ENCODE measurements at regions not wholly inside any gene's neighbourhood (a gene's known extent, or its start where the extent isn't known, plus 50 kb on each side); places are given as distances from the start of the nearest gene placed in this dataset.

DNA sequence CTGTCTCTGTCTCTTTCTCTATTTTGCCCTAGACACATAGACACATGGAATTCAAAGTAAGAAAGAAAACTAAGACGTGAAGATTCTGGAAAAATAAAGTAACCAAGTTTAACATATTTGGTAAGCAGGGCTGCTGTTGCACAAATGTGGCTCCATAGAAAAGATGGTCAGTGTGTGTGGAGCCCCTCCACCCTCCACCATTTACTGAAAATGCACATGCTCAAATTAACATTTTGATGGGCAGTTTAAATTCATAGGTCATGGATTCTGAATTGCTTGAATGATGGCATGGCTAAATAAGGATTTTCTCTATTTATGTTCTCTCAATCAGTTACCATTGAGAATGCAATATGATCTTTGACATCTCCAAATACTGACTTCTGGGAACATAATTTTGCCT, 165.5 kb upstream of the CHRM2 start:
- TF ChIP-seq, protein P1, sequence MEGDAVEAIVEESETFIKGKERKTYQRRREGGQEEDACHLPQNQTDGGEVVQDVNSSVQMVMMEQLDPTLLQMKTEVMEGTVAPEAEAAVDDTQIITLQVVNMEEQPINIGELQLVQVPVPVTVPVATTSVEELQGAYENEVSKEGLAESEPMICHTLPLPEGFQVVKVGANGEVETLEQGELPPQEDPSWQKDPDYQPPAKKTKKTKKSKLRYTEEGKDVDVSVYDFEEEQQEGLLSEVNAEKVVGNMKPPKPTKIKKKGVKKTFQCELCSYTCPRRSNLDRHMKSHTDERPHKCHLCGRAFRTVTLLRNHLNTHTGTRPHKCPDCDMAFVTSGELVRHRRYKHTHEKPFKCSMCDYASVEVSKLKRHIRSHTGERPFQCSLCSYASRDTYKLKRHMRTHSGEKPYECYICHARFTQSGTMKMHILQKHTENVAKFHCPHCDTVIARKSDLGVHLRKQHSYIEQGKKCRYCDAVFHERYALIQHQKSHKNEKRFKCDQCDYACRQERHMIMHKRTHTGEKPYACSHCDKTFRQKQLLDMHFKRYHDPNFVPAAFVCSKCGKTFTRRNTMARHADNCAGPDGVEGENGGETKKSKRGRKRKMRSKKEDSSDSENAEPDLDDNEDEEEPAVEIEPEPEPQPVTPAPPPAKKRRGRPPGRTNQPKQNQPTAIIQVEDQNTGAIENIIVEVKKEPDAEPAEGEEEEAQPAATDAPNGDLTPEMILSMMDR (IDR thresholded peaks at IDR 0.05) = no peak
- no peak for TF ChIP-seq POLR2A (IDR thresholded peaks at IDR 0.05)

Measured in prostate gland (tissue), 2 donors.